H1 (cell line): ENCODE measurements at regions not wholly inside any gene's neighbourhood (a gene's known extent, or its start where the extent isn't known, plus 50 kb on each side); places are given as distances from the start of the nearest gene placed in this dataset.

Source experiments
- CTCF ChIA-PET: fragments of 300-600 bp; sonication (Branson Sonifier 250); formaldehyde crosslinking; loops from one replicate; lab custom pipeline; 2021; ENCODE audit not compliant: partially characterized antibody; lab: Charles Lee
- POLR2A ChIA-PET: fragments of 300-600 bp; sonication (Branson Sonifier 250); formaldehyde crosslinking; loops from one replicate; lab custom pipeline; 2021; ENCODE audit warnings: inconsistent platforms; ENCODE audit not compliant: partially characterized antibody; lab: Charles Lee
- DNase-seq, 2 experiments: peaks; one replicate each; pipeline versions ENCODE4 v3.0.0 to v3.0.0-alpha.2; 2010 to 2022; ENCODE audit warnings: low spot score in 2 of 2, low read depth in 1 of 2, mixed read lengths in 1 of 2
- FAIRE-seq: peaks from 2 replicates; lab custom pipeline; 2011; peaks lifted over from hg19 to GRCh38; lab: Jason Lieb, UNC
- H2AFZ ChIP-seq: 2 replicates; pipeline ENCODE4 v1.8.1; 2012; ENCODE audit warnings: low read length, inconsistent platforms
- H2AK5ac ChIP-seq: 2 replicates; pipeline ENCODE4 v1.6.1; 2013; ENCODE audit warnings: low read depth, low read length
- H2BK120ac ChIP-seq: replicated peaks from 2 replicates; pipeline ENCODE3; 2013; ENCODE audit warnings: low read depth, low read length, inconsistent platforms
- H2BK12ac ChIP-seq: 2 replicates; pipeline ENCODE4 v1.6.1; 2013; ENCODE audit warnings: low read depth, low read length
- H2BK15ac ChIP-seq: 2 replicates; pipeline ENCODE4 v1.6.1; 2013; ENCODE audit warnings: low read length
- H2BK20ac ChIP-seq: 2 replicates; pipeline ENCODE4 v1.6.1; 2013; ENCODE audit warnings: low read length
- H2BK5ac ChIP-seq: 2 replicates; pipeline ENCODE4 v1.6.1; 2013; ENCODE audit warnings: low read depth, low read length
- H3K14ac ChIP-seq: 2 replicates; pipeline ENCODE4 v1.6.1; 2013; ENCODE audit warnings: inconsistent platforms; ENCODE audit not compliant: insufficient read length
- H3K18ac ChIP-seq: 2 replicates; pipeline ENCODE4 v1.6.1; 2013; ENCODE audit warnings: low read length; ENCODE audit errors: extremely low read depth
- H3K23ac ChIP-seq: 2 replicates; pipeline ENCODE4 v1.6.1; 2013; ENCODE audit warnings: inconsistent platforms; ENCODE audit not compliant: insufficient read length
- H3K23me2 ChIP-seq: 2 replicates; pipeline ENCODE4 v1.6.1; 2013; ENCODE audit warnings: low read depth, low read length
- H3K27ac ChIP-seq: 2 replicates; pipeline ENCODE4 v1.6.1; 2011; ENCODE audit warnings: low read depth, low read length, inconsistent platforms
- H3K27me3 ChIP-seq, 4 experiments: replicated peaks in 1 of 4; 1 replicate in 1 of 4; 2 replicates in 3 of 4; pipeline versions ENCODE4 v1.6.1 to v1.8.1; 2011 to 2013; ENCODE audit warnings: low read length in 3 of 4, mild to moderate bottlenecking in 3 of 4, inconsistent platforms in 2 of 4, mixed read lengths in 2 of 4, moderate library complexity in 1 of 4; ENCODE audit not compliant: control insufficient read depth in 3 of 4, insufficient read depth in 3 of 4; ENCODE audit errors: extremely low read depth in 1 of 4
- H3K36me3 ChIP-seq, 4 experiments: 2 replicates each; pipeline versions ENCODE4 v1.6.1 to v1.8.1; 2011 to 2013; ENCODE audit warnings: mild to moderate bottlenecking in 4 of 4, low read length in 3 of 4, moderate library complexity in 2 of 4, control low read depth in 1 of 4, inconsistent platforms in 1 of 4; ENCODE audit not compliant: insufficient read depth in 4 of 4, control insufficient read depth in 2 of 4
- H3K4ac ChIP-seq: replicated peaks from 2 replicates; pipeline ENCODE3; 2013; ENCODE audit warnings: low read length, low read depth, mixed read lengths, inconsistent platforms; ENCODE audit not compliant: insufficient read length
- H3K4me1 ChIP-seq, 4 experiments: replicated peaks in 1 of 4; 1 replicate in 1 of 4; 2 replicates in 3 of 4; pipeline versions ENCODE4 v1.6.1 to v1.8.1; 2011 to 2013; ENCODE audit warnings: low read length in 3 of 4, inconsistent platforms in 2 of 4, mixed read lengths in 1 of 4; ENCODE audit not compliant: insufficient read depth in 4 of 4, control insufficient read depth in 3 of 4
- H3K4me2 ChIP-seq, 2 experiments: 2 replicates each; pipeline versions ENCODE4 v1.6.1 to v1.8.1; 2011 to 2013; ENCODE audit warnings: low read depth in 2 of 2, low read length in 2 of 2, control low read depth in 1 of 2, inconsistent platforms in 1 of 2, mild to moderate bottlenecking in 1 of 2; ENCODE audit not compliant: insufficient read depth in 1 of 2
- H3K4me3 ChIP-seq, 4 experiments: fragments of 200-600, 300-600 bp in 1 of 4; sonication (generic), shearing (Covaris generic), sonication (Bioruptor Twin) in 1 of 4; 2 replicates each; pipeline versions ENCODE4 v1.5.1 to v1.8.1; 2011 to 2016; ENCODE audit warnings: low read length in 4 of 4, low read depth in 3 of 4, control low read depth in 2 of 4, inconsistent platforms in 2 of 4, mild to moderate bottlenecking in 2 of 4, mixed read lengths in 1 of 4, moderate library complexity in 1 of 4; ENCODE audit not compliant: insufficient read depth in 2 of 4; ENCODE audit errors: extremely low read depth in 1 of 4
- H3K56ac ChIP-seq: replicated peaks from 2 replicates; pipeline ENCODE3; 2013; ENCODE audit warnings: low read depth, mild to moderate bottlenecking, mixed read lengths, low read length, inconsistent platforms; ENCODE audit not compliant: insufficient read length
- H3K79me1 ChIP-seq: 2 replicates; pipeline ENCODE4 v1.6.1; 2013; ENCODE audit warnings: low read depth, low read length, control low read depth
- H3K79me2 ChIP-seq, 2 experiments: 2 replicates each; pipeline versions ENCODE4 v1.6.1 to v1.8.1; 2012 to 2013; ENCODE audit warnings: low read length in 2 of 2, mild to moderate bottlenecking in 2 of 2, inconsistent platforms in 1 of 2; ENCODE audit not compliant: insufficient read depth in 2 of 2, control insufficient read depth in 1 of 2
- H3K9ac ChIP-seq, 4 experiments: replicated peaks in 1 of 4; 1 replicate in 1 of 4; 2 replicates in 3 of 4; pipeline versions ENCODE4 v1.6.1 to v1.8.1; 2011 to 2013; ENCODE audit warnings: low read depth in 3 of 4, low read length in 3 of 4, control low read depth in 2 of 4, mild to moderate bottlenecking in 2 of 4, moderate library complexity in 2 of 4, inconsistent platforms in 1 of 4; ENCODE audit errors: extremely low read depth in 1 of 4
- H3K9me3 ChIP-seq, 2 experiments: 2 replicates each; pipeline versions ENCODE4 v1.6.1 to v1.8.1; 2012 to 2013; ENCODE audit warnings: mild to moderate bottlenecking in 2 of 2, moderate library complexity in 2 of 2, control low read depth in 1 of 2, inconsistent platforms in 1 of 2, low read depth in 1 of 2, low read length in 1 of 2, mixed read lengths in 1 of 2; ENCODE audit not compliant: insufficient read depth in 2 of 2
- H4K20me1 ChIP-seq, 2 experiments: replicated peaks in 1 of 2; 2 replicates each; pipeline versions ENCODE3 to v1.8.1; 2011 to 2013; ENCODE audit warnings: inconsistent platforms in 2 of 2, low read length in 2 of 2, mild to moderate bottlenecking in 1 of 2; ENCODE audit not compliant: insufficient read depth in 2 of 2, control insufficient read depth in 1 of 2
- H4K5ac ChIP-seq: 2 replicates; pipeline ENCODE4 v1.6.1; 2013; ENCODE audit warnings: low read length, low read depth, mixed read lengths, inconsistent platforms; ENCODE audit not compliant: insufficient read length
- H4K8ac ChIP-seq: 2 replicates; pipeline ENCODE4 v1.8.0; 2013; ENCODE audit warnings: mild to moderate bottlenecking, moderate library complexity, low read length, inconsistent platforms; ENCODE audit not compliant: insufficient read depth; ENCODE audit errors: extremely low read depth
- H4K91ac ChIP-seq: replicated peaks from 2 replicates; pipeline ENCODE3; 2013; ENCODE audit warnings: low read length, mixed read lengths, inconsistent platforms; ENCODE audit not compliant: insufficient read length
- BRCA1 ChIP-seq: IDR thresholded peaks from 2 replicates; pipeline ENCODE4 v1.6.1; 2012; ENCODE audit warnings: low read depth, low read length, improper control_type of control experiment
- EGR1 ChIP-seq: IDR thresholded peaks from 2 replicates; pipeline ENCODE4 v1.6.1; 2011; ENCODE audit warnings: low read depth, low read length, borderline replicate concordance
- GTF2F1 ChIP-seq: IDR thresholded peaks from 2 replicates; pipeline ENCODE4 v1.6.1; 2012; ENCODE audit warnings: low read depth, low read length, improper control_type of control experiment, borderline replicate concordance
- HDAC2 ChIP-seq, 2 experiments: fragments of 300-600 bp in 1 of 2; sonication (generic) in 1 of 2; IDR thresholded peaks; 2 replicates each; pipeline ENCODE4 v1.6.1; 2011 to 2012; ENCODE audit warnings: low read depth in 2 of 2, low read length in 2 of 2, mild to moderate bottlenecking in 2 of 2, moderate library complexity in 2 of 2, borderline replicate concordance in 1 of 2, inconsistent platforms in 1 of 2
- KDM1A ChIP-seq: fragments of 200-600, 300-600 bp; sonication (generic); IDR thresholded peaks from 2 replicates; pipeline ENCODE4 v1.7.1; 2016; ENCODE audit warnings: mild to moderate bottlenecking, low read length, borderline replicate concordance
- SIX5 ChIP-seq: IDR thresholded peaks from 2 replicates; pipeline ENCODE4 v1.6.1; 2011; ENCODE audit warnings: mild to moderate bottlenecking, low read depth, low read length
- SUZ12 ChIP-seq: fragments of 200-600 bp; sonication (generic); IDR thresholded peaks from 2 replicates; pipeline ENCODE4 v1.6.1; 2012; ENCODE audit warnings: mild to moderate bottlenecking, inconsistent platforms, low read length, moderate library complexity, mixed read lengths
- TAF7 ChIP-seq: optimal IDR thresholded peaks from 2 replicates; pipeline ENCODE3; 2011; ENCODE audit warnings: low read depth, mild to moderate bottlenecking, inconsistent platforms, low read length, moderate library complexity, borderline replicate concordance
- TCF12 ChIP-seq: IDR thresholded peaks from 2 replicates; pipeline ENCODE4 v1.6.1; 2011; ENCODE audit warnings: low read depth, mild to moderate bottlenecking, low read length
- WGBS, 2 experiments: shearing (Covaris generic) in 1 of 2; methylation state at CpG; one replicate each; pipeline versions ENCODE4 v1.1.6 to v1.1.7; 2013 to 2015; ENCODE audit warnings: low lambda C conversion rate in 2 of 2, mixed read lengths in 2 of 2, inconsistent platforms in 1 of 2, low coverage in 1 of 2, missing lambda C conversion rate in 1 of 2; ENCODE audit not compliant: insufficient replicate concordance in 2 of 2, insufficient coverage in 1 of 2, insufficient read length in 1 of 2; ENCODE audit errors: extremely low coverage in 1 of 2, missing lambda C conversion rate in 1 of 2; 5-methylcytosine and 5-hydroxymethylcytosine counted together
- TF ChIP-seq, protein P1 (sequence below): IDR thresholded peaks from 2 replicates; pipeline ENCODE4 v1.6.1; 2012; ENCODE audit warnings: low read length, inconsistent platforms

- no peak for DNase-seq
- Histone ChIP-seq H3K4me1 (no peaks in the 10 kb centered on the region), H4K20me1 (no peaks in the 10 kb centered on the region), H3K23me2 (no peaks in the 10 kb centered on the region), H2BK120ac (no peak overlapping the region), H2AFZ (no peak overlapping the region), H4K8ac (no peak overlapping the region), H3K9me3 (no peaks in the 10 kb centered on the region), H3K36me3 (no peaks in the 10 kb centered on the region), H3K18ac (no peak overlapping the region), H3K23ac (no peak overlapping the region), H4K91ac (no peak overlapping the region), H3K27me3 (peaks cover 0 to 1% (median 0%) of the 10 kb centered on the region in 4 experiments; a peak in 1 of 7 replicates), H2BK5ac (no peak overlapping the region), H3K14ac (no peak overlapping the region), H3K56ac (no peak overlapping the region), H4K5ac (no peak overlapping the region), H3K79me2 (no peaks in the 10 kb centered on the region), H3K4me2 (no peak overlapping the region), H3K4me3 (no peak overlapping the region), H3K27ac (no peak overlapping the region), H2AK5ac (no peak overlapping the region), H3K9ac (no peak overlapping the region), H3K4ac (no peak overlapping the region), H3K79me1 (no peaks in the 10 kb centered on the region), H2BK20ac (no peak overlapping the region), H2BK15ac (no peak overlapping the region), H2BK12ac (no peak overlapping the region)
- 80% methylated on average over 4 of the region's 4 CpGs; no CpG with 5 or more reads in 1 of the 2 experiments for WGBS, 2 experiments
- no peak for FAIRE-seq
- ChIA-PET CTCF (interaction anchor here (1.0 kb wide), 1 partner anchor 15 kb away, joined by 3 read pairs; no protein-coding TSS in a partner anchor), POLR2A (no interaction called here)
- no peak for TF ChIP-seq HDAC2 (IDR thresholded peaks at IDR 0.05; ENCODE audit: borderline replicate concordance in 1 of 2, low read depth in 2 of 2, low read length in 2 of 2)
- TF ChIP-seq TCF12, result no peak
- TF ChIP-seq, protein P1, sequence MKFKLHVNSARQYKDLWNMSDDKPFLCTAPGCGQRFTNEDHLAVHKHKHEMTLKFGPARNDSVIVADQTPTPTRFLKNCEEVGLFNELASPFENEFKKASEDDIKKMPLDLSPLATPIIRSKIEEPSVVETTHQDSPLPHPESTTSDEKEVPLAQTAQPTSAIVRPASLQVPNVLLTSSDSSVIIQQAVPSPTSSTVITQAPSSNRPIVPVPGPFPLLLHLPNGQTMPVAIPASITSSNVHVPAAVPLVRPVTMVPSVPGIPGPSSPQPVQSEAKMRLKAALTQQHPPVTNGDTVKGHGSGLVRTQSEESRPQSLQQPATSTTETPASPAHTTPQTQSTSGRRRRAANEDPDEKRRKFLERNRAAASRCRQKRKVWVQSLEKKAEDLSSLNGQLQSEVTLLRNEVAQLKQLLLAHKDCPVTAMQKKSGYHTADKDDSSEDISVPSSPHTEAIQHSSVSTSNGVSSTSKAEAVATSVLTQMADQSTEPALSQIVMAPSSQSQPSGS, result no peak
- TF ChIP-seq KDM1A, result no peak
- TF ChIP-seq GTF2F1, result no peak
- no peak for TF ChIP-seq EGR1
- no peak for TF ChIP-seq SIX5
- no peak for TF ChIP-seq TAF7
- no peak for TF ChIP-seq SUZ12
- TF ChIP-seq BRCA1, result no peak
These were observed 544.9 kb upstream of the LINC00305 start for GRCh38 chr18:64693766-64694165.
